Muscle of leg (tissue), 3 donors: ENCODE measurements at regions not wholly inside any gene's neighbourhood (a gene's known extent, or its start where the extent isn't known, plus 50 kb on each side); places are given as distances from the start of the nearest gene placed in this dataset.
"Not testable (repeated sequence)": the region's sequence is repeated elsewhere in the genome, so short reads cannot be mapped to it uniquely, and the experiment has no call there.

Experiments
- DNase-seq: peaks from one replicate; pipeline ENCODE4 v3.0.0; 2013
- H3K27ac ChIP-seq: one replicate; pipeline ENCODE4 v1.5.1; 2013; ENCODE audit warnings: mild to moderate bottlenecking, low read length, control low read depth
- H3K27me3 ChIP-seq: one replicate; pipeline ENCODE4 v1.6.1; 2013; ENCODE audit warnings: low read length; ENCODE audit not compliant: control insufficient read depth, insufficient read depth
- H3K36me3 ChIP-seq: one replicate; pipeline ENCODE4 v1.6.1; 2013; ENCODE audit warnings: low read length; ENCODE audit not compliant: control insufficient read depth, insufficient read depth
- H3K4me1 ChIP-seq: one replicate; pipeline ENCODE4 v1.6.1; 2013; ENCODE audit warnings: low read length; ENCODE audit not compliant: control insufficient read depth, insufficient read depth
- H3K4me3 ChIP-seq: one replicate; pipeline ENCODE4 v1.5.1; 2013; ENCODE audit warnings: low read length, control low read depth
- H3K9me3 ChIP-seq: replicated peaks from 2 replicates; pipeline ENCODE4 v1.6.1; 2013; ENCODE audit warnings: low read depth, low read length; ENCODE audit not compliant: control insufficient read depth
- WGBS: methylation state at CpG from one replicate; pipeline ENCODE4 v1.1.5; 2013; ENCODE audit warnings: missing lambda C conversion rate; ENCODE audit not compliant: insufficient coverage; 5-methylcytosine and 5-hydroxymethylcytosine counted together

GRCh38 chr2:36302911-36303310 is 52.7 kb upstream of the CRIM1 start:
- no peak for DNase-seq
- no peak overlapping the region for H3K4me3 ChIP-seq
- no CpG with 5 or more reads among the region's 4 CpGs for WGBS

GRCh38 chr2:36301843-36302242 is 53.7 kb upstream of the CRIM1 start:
- no peaks in the 10 kb centered on the region for H3K9me3 ChIP-seq
- H3K27ac ChIP-seq: no peak overlapping the region
- H3K27me3 ChIP-seq: no peaks in the 10 kb centered on the region
- H3K4me3 ChIP-seq: no peak overlapping the region
- H3K36me3 ChIP-seq: no peaks in the 10 kb centered on the region
- WGBS: no CpG with 5 or more reads among the region's 5 CpGs
- no peak for DNase-seq
- H3K4me1 ChIP-seq: no peaks in the 10 kb centered on the region

More at GRCh38 chr2:36302911-36303310, 52.7 kb upstream of the CRIM1 start:
- no peaks in the 10 kb centered on the region for H3K9me3 ChIP-seq
- H3K36me3 ChIP-seq: no peaks in the 10 kb centered on the region
- H3K27ac ChIP-seq: no peak overlapping the region
- no peaks in the 10 kb centered on the region for H3K4me1 ChIP-seq
- no peaks in the 10 kb centered on the region for H3K27me3 ChIP-seq

GRCh38 chr2:36300697-36301096 is 54.9 kb upstream of the CRIM1 start:
- Histone ChIP-seq H3K4me3 (no peak overlapping the region), H3K27me3 (no peaks in the 10 kb centered on the region)
- WGBS: no CpG with 5 or more reads among the region's 5 CpGs

GRCh38 chr2:36296798-36297197 is 58.8 kb upstream of the CRIM1 start:
- WGBS: 100% methylated on average over 1 of the region's 4 CpGs

More at GRCh38 chr2:36300697-36301096, 54.9 kb upstream of the CRIM1 start:
- no peaks in the 10 kb centered on the region for H3K9me3 ChIP-seq
- no peaks in the 10 kb centered on the region for H3K4me1 ChIP-seq
- no peak overlapping the region for H3K27ac ChIP-seq
- H3K36me3 ChIP-seq: no peaks in the 10 kb centered on the region
- no peak for DNase-seq

GRCh38 chr2:36294316-36294721 is 61.3 kb upstream of the CRIM1 start:
- Histone ChIP-seq H3K27me3 (no peaks in the 10 kb centered on the region), H3K36me3 (no peaks in the 10 kb centered on the region), H3K27ac (no peak overlapping the region), H3K4me1 (no peaks in the 10 kb centered on the region), H3K9me3 (no peaks in the 10 kb centered on the region), H3K4me3 (no peak overlapping the region)
- no CpG with 5 or more reads among the region's 3 CpGs for WGBS
- DNase-seq: no peak

More at GRCh38 chr2:36296798-36297197, 58.8 kb upstream of the CRIM1 start:
- Histone ChIP-seq H3K4me1 (no peaks in the 10 kb centered on the region), H3K36me3 (no peaks in the 10 kb centered on the region), H3K4me3 (no peak overlapping the region), H3K9me3 (no peaks in the 10 kb centered on the region), H3K27me3 (no peaks in the 10 kb centered on the region), H3K27ac (no peak overlapping the region)
- DNase-seq: no peak

- 75% methylated on average over 1 of the region's 6 CpGs for WGBS
- no peaks in the 10 kb centered on the region for H3K36me3 ChIP-seq
- no peaks in the 10 kb centered on the region for H3K9me3 ChIP-seq
- DNase-seq: no peak
- H3K27me3 ChIP-seq: no peaks in the 10 kb centered on the region
- H3K4me1 ChIP-seq: no peaks in the 10 kb centered on the region
- H3K27ac ChIP-seq: no peak overlapping the region
- H3K4me3 ChIP-seq: no peak overlapping the region
These were observed 65.2 kb upstream of the CRIM1 start for GRCh38 chr2:36290306-36290856.

- 83% methylated on average over 1 of the region's 1 CpG for WGBS
These were observed 65.8 kb upstream of the CRIM1 start for GRCh38 chr2:36289731-36290130.

GRCh38 chr2:36287363-36288275 is 68.0 kb upstream of the CRIM1 start:
- no peak overlapping the region for H3K27ac ChIP-seq
- H3K4me3 ChIP-seq: no peak overlapping the region
- no peaks in the 10 kb centered on the region for H3K36me3 ChIP-seq
- H3K4me1 ChIP-seq: no peaks in the 10 kb centered on the region
- H3K27me3 ChIP-seq: no peaks in the 10 kb centered on the region
- WGBS: 89% methylated on average over 4 of the region's 6 CpGs
- H3K9me3 ChIP-seq: peaks cover 5% of the 10 kb centered on the region
- DNase-seq: peak; percentile 2

More at GRCh38 chr2:36289731-36290130, 65.8 kb upstream of the CRIM1 start:
- Histone ChIP-seq H3K4me3 (no peak overlapping the region), H3K9me3 (no peaks in the 10 kb centered on the region), H3K36me3 (no peaks in the 10 kb centered on the region), H3K27me3 (no peaks in the 10 kb centered on the region), H3K4me1 (no peaks in the 10 kb centered on the region), H3K27ac (no peak overlapping the region)
- DNase-seq: no peak

GRCh38 chr2:36279506-36279905 is 76.1 kb upstream of the CRIM1 start:
- DNase-seq, H3K4me3 ChIP-seq: not testable (repeated sequence)

GRCh38 chr2:36277881-36278523 is 77.6 kb upstream of the CRIM1 start:
- Histone ChIP-seq H3K4me1 (no peaks in the 10 kb centered on the region), H3K27me3 (no peaks in the 10 kb centered on the region), H3K27ac (no peak overlapping the region), H3K36me3 (no peaks in the 10 kb centered on the region), H3K9me3 (peaks cover 2% of the 10 kb centered on the region), H3K4me3 (no peak overlapping the region)
- no peak for DNase-seq
- WGBS: no CpG with 5 or more reads among the region's 2 CpGs

More at GRCh38 chr2:36279506-36279905, 76.1 kb upstream of the CRIM1 start:
- H3K9me3 ChIP-seq, H3K27me3 ChIP-seq, H3K36me3 ChIP-seq, H3K27ac ChIP-seq, H3K4me1 ChIP-seq: not testable (repeated sequence)
- WGBS: 80% methylated on average over 2 of the region's 7 CpGs
